Suprapubic skin (tissue), 4 donors: ENCODE measurements at regions not wholly inside any gene's neighbourhood (a gene's known extent, or its start where the extent isn't known, plus 50 kb on each side); places are given as distances from the start of the nearest gene placed in this dataset.

Experiments used
- EP300 ChIP-seq: sonication (generic); formaldehyde crosslinking; IDR thresholded peaks from one replicate; pipeline ENCODE4 v1.6.1; 2017; ENCODE audit warnings: antibody characterized with exemption
- POLR2A ChIP-seq, 2 donors: fragments of 450-650 bp; IDR thresholded peaks; one replicate each; pipeline ENCODE4 v1.6.1; 2017; ENCODE audit warnings: antibody characterized with exemption in 2 of 2, mild to moderate bottlenecking in 2 of 2, moderate library complexity in 2 of 2
- POLR2AphosphoS5 ChIP-seq, 3 donors: sonication (generic); formaldehyde crosslinking; IDR thresholded peaks; one replicate each; pipeline ENCODE4 v1.6.1; 2017; ENCODE audit warnings: antibody characterized with exemption in 3 of 3
- TF ChIP-seq, protein P1 (sequence below), 2 donors: fragments of 200-600 bp in 1 of 2; fragments of 450-650 bp in 1 of 2; sonication (generic) in 1 of 2; IDR thresholded peaks; one replicate each; pipeline ENCODE4 v1.5.1; 2016 to 2019; ENCODE audit warnings: antibody characterized with exemption in 2 of 2, mild to moderate bottlenecking in 1 of 2, moderate library complexity in 1 of 2

DNA sequence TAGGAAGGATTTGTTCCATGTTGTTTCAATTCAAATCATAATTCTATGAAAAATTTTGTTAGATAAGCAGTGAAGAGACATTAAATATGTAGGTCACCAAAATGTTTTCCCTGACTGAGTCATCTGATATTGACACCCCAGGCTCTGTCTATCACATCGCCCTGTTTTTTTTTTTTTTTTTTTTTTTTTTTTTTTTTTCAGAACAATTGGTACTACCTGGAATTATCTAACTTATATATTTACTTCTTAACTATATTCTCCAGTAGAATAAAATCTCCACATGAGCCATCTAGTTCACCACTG, 97.8 kb upstream of the KRAS start:
- no peak for TF ChIP-seq POLR2AphosphoS5 (IDR thresholded peaks at IDR 0.05)
- TF ChIP-seq, protein P1, sequence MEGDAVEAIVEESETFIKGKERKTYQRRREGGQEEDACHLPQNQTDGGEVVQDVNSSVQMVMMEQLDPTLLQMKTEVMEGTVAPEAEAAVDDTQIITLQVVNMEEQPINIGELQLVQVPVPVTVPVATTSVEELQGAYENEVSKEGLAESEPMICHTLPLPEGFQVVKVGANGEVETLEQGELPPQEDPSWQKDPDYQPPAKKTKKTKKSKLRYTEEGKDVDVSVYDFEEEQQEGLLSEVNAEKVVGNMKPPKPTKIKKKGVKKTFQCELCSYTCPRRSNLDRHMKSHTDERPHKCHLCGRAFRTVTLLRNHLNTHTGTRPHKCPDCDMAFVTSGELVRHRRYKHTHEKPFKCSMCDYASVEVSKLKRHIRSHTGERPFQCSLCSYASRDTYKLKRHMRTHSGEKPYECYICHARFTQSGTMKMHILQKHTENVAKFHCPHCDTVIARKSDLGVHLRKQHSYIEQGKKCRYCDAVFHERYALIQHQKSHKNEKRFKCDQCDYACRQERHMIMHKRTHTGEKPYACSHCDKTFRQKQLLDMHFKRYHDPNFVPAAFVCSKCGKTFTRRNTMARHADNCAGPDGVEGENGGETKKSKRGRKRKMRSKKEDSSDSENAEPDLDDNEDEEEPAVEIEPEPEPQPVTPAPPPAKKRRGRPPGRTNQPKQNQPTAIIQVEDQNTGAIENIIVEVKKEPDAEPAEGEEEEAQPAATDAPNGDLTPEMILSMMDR (IDR thresholded peaks at IDR 0.05), result no peak
- no peak for TF ChIP-seq POLR2A (IDR thresholded peaks at IDR 0.05)
- TF ChIP-seq EP300, result no peak
